ENCODE measurements at regions not wholly inside any gene's neighbourhood (a gene's known extent, or its start where the extent isn't known, plus 50 kb on each side); places are given as distances from the start of the nearest gene placed in this dataset.
A peak's percentile ranks its signal among the peaks of the same experiment; 100 is the strongest.
"Not testable (repeated sequence)": the region's sequence is repeated elsewhere in the genome, so short reads cannot be mapped to it uniquely, and the experiment has no call there.

DNA sequence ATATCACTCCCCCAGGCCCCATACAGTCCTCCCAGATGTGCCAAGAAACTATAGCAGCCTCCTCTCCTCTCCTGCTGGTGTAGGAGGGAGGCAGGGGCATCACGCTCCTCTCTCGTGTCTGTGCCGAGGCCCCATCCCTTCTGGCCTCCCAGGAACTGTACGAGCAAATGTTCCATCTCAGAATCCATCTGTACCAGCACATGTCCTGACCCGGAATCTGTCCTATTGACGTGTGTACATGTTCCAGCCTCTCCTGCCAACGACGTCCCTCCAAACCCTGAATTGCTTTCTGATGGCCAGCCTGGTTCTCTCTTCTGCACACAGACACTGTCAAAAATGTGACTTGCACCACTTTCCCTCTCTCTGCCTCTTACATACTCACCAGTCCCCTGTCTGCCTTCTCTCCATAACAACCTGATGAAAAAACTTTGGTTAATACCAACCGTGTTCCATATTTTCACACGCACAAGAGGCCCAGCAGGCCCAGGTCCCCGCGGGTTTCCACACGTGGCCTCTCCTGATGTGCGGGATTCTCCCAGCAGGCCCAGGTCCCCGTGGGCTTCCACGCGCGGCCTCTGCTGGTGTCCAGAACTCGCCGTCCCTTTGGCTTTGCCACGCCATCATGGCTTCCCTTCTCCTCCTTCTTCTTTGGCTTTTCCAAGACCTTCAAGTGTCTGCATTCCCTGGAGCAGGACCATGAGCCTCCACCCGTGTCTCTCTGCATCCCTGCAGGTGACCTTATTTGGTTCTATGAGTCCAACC lies 125.2 kb upstream of the THBS2 start:
- no peak for DNase-seq (ENCODE audit: low read depth in 2 of 2)

DNA sequence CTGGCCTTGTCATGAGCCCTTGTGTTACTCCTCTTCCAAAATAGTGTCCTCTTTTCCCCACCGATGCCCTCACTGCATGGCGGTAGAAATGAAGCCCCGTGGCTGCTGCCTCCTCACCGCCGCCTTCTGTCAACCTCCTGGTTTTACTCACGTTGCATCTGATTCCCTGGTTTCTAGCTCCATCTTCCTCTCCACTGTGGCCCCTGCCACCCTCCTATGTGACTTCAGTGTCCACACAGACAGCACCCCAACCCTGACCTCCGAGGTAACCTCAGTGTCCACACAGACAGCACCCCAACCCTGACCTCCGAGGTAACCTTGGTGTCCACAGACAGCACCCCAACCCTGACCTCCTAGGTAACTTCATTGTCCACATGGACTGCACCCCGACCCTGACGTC lies 122.8 kb upstream of the THBS2 start:
- DNase-seq (ENCODE audit: low read depth in 2 of 2): no peak

DNA sequence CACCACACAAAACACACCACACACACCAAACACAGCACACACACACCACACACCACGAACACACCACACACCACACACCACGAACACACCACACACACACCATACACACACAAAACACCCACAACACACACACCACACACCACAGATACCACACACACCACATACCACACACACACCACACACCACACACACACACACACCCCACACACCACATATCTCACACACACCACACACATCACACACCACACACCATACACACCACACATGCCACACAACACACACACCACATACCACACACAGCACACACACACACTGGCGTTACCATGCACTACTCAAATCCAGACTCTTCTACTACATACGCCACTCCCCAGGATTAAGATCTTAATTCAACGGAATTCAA lies 118.9 kb upstream of the THBS2 start:
- no peak for DNase-seq (ENCODE audit: low read depth in 2 of 2)

DNA sequence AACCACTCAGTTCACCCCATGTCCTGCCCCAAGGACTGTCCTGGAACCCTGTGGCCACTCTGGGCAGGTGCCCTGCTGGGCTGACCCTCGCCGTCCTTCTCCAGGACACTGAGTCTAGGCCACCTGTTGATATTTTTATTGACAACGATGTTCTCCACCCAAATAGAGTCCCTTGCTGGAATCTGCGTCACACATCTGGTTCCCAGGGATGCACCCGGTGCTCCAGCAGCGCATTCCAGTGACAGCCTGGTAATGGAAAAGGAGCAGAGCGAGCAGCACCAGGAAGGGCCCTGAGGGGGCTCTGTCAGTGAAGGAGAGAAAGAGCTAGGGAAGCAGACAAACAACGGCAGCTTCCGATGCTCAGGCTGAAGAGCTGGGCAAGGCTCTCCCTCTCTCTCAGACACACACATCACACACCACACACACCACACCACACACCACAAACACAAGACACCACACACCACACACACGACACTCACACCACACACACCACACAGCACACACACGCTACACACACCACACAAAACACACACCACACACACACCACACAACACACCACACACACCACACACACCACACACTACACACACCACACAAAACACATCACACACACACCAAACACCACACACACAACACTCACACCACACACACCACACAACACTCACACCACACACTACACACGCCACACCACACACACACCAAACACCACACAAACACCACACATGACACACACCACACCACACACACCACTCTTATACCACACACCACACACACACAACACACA lies 117.9 kb upstream of the THBS2 start:
- peak in 1 of 2 experiments; percentile 35 for DNase-seq (ENCODE audit: low read depth in 2 of 2)

DNA sequence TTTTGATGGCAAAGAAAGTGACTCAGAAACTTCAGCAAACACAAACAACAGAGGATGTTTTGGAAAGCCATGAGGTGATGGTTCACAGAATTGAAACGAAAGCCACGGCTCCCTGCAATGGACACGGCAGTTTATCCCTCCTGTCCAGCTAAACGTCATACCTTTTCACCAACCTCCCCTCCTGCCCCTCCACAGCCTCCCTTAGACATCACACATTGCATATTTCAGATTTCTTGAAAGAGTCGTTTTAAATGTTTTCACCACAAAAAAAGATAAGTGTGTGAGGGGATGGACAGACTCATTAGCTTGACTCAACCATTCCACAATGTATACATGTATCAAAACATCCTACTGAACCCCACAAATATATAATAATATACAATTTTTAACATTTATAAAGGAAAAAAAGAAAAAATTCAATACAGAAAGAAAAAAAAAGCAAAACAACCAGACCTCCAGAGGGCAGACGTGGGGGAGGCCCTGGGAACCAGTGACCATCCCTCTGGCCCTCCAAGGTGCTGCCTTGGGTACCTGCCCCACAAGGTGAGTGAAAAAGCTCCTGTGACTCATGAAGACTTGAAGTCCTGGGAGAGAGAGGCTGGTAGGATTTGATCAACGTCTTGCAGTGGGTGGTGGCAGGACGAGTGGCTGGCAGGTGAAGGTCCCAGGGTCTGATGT lies 117.2 kb upstream of the THBS2 start:
- no peak for DNase-seq (ENCODE audit: low read depth in 2 of 2)

DNA sequence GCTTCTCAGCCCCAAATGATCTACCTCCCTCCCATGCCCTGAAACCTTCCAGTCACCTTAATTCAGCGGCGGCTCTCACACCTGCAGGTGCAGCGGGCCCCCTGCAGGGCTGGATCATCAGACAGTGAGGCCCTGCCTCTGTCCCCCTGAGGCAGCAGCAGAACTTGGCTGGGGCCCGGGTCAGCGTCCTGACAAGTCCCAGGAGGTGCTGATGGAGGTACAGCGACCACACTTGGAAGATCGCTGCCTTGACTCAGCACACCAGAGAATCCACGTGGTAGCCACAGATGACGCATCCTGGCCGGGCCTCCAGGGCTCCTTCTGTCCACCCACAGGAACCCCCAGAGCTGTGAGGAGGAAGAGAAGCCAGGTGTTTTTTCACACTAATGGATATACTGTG lies 116.4 kb upstream of the THBS2 start:
- no peak for DNase-seq (ENCODE audit: low read depth in 2 of 2)

DNA sequence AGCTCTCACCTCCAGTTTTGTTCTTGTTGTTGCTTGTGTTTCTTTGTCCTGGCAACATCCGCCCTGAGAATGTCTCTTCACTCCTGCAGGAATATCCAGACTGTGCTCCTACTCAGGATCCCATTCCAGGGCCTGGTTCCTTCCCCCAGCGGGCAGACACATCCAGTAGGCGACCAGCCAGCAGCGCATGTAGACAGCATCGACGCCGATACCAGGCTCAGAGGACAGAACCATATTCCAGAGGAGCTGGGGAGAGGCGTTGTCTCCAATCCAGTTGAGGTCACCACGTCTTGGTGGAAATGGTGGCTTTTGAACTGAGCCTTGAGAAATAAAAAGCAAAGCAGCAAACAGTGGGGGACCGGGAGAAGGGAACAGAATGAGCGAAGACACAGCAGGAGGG lies 114.6 kb upstream of the THBS2 start:
- DNase-seq (ENCODE audit: low read depth in 2 of 2): no peak

DNA sequence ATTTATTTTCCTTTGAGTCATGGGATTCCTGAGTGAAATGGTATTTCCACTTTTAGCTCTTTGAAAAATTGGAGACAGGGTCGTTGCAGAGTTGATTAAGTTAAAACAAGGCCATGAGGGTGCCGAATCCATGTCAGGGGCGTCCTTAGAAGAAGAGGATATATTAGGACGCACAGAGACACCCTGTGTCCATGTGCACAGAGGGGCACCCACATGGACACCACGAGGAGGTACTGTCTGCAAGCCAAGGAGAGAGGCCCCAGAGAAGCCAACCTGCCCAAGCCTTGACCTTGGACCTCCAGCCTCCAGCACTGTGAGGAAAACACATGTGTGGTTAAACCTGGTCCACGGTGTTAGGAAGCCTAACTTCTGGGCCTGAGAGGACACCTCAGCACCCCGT lies 113.9 kb upstream of the THBS2 start:
- no peak for DNase-seq (ENCODE audit: low read depth in 2 of 2)

DNA sequence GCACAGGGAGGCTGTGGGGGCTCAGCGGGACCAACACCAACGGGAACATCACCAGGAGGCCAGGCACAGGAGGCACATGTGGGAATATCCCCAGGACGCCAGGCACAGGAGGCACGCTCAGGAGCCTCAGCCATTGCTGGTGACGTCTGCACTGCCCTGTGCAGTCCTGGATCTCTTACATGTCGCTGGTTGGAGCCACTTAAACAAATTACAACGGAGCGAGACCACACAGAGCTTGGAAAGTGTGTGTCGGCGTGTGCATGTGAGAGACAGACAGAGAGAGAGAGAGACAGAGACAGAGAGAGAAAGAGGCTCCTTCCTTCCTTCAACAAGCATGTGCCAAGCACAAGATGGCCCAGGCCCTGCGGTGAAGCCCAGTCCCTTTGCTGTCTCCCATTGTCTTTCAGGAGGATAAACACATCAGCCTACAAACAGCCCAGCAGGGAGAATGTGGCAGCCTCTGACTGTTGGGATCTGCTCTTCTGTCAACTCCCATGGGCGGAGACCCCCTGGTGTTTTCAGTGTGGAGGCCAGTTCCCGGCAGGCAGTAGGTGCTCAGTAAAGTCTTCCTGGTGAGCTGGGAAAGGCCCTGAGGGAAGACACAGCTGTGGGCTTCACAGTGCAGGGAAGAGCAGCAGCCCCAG lies 112.7 kb upstream of the THBS2 start:
- DNase-seq (ENCODE audit: low read depth in 2 of 2): no peak

DNA sequence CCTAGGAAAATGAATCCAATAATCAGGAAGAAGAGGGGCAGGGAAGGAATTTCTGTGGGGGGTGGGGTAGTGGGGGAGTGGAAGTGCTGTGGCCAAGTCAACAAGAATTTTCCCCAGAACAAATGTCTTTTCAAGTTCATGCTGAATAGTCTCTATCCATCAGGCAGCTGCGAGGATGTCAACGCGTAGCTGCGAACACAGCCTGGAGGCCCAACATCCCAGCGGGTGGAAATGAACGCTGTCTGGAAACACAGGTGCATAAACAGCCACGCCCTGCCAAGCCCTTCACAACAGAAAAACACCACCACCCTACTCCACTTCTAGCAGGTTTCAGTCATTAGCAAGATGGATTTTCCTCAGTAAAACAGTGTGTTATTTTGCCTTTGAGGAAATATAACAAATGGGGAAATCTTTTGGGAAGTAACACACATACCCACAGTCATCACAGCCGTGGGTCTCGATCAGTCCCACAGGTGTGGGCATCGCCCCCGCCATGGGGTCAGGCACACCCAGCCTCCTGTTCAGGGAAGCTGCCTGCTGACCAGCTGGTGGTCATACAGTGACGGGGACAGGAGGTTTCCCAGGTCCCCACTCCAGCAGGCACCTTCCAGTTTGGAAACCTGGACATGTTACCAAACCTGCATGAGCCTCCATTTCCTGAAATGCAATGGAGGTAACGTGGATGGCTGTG lies 112.1 kb upstream of the THBS2 start:
- no peak for DNase-seq (ENCODE audit: low read depth in 2 of 2)

DNA sequence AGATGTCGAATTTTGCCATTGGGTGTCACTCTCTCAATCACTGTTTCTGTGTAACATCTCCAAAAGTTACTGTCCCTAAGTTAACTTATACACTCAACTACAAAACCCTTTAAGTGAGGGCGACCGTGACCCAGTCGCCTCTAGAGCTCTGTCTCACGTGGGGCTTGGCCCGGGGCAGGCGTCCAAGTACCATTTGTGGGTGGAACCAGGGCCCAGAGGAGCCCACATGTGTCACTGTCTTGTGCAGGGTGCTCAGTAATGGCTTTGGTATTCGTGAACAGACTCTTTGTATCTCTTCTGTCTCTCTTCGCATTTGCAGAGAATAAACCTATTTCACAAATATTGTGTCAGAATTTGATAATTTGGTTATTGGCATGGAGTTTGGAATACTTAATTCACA lies 109.9 kb upstream of the THBS2 start:
- DNase-seq (ENCODE audit: low read depth in 2 of 2): no peak

DNA sequence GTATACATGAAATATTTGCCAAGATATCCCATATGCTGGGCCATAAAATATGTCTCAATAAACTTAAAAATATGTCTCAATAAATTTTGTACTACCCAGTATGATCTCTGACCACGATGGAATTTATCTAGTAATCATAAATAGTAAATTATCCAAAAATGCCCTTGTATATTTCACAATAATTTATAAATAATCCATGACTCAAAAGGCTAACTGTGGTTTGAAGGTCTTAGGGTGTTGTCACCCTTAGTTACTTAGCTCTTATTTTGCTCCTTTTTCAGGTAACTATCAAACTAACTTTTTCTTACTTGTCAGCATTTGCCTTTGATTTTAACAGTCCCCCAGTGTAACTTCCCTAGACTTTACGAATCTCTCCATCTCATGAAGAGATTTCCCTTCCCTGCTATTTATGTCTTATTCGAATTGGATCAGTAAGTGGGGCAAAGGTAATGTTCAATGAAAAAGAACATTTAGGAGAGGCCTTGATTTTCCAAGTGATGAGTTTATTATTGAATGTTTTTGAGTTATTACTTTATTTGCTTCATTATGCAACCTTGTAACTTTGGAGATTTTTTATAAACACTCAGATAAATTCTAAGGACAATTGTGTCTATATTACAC lies 109.0 kb upstream of the THBS2 start:
- DNase-seq (ENCODE audit: low read depth in 2 of 2): no peak

DNA sequence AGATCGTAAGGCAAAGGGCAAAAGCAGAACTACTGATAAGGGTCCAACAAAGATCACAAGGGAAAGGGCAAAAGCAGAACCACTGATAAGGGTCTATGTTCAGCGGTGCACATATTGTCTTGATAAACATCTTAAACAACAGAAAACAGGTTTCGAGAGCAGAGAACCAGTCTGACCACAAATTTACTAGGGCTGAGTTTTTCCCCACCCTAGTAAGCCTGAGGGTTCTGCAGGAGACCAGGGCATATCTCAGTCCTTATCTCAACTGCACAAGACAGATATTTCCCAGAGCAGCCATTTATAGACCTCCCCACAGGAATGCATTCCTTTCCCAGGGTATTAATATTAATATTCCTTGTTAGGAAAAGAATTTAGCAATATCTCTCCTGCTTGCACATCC lies 101.4 kb upstream of the THBS2 start:
- not testable (repeated sequence) for DNase-seq (ENCODE audit: low read depth in 2 of 2)

DNA sequence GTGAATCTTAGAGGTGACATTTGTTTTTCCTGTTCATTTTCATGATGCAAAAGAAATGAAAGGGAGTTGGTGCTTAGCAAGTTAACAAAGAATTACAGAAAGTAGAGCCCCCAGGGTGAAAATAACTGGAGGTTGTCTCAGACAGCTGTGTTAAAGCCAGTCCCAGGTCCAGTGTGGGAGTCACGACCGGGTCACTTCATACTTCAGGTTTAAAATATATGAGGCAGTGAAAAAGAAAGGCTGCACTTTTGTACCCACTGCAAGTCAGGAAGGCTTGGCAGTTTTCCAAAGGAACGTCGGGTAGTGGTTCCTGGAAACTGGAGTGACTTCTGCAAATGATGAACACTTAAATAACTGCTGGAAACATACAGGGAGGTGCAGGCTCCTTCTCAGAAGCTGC lies 91.5 kb upstream of the THBS2 start:
- DNase-seq (ENCODE audit: low read depth in 2 of 2): no peak

DNA sequence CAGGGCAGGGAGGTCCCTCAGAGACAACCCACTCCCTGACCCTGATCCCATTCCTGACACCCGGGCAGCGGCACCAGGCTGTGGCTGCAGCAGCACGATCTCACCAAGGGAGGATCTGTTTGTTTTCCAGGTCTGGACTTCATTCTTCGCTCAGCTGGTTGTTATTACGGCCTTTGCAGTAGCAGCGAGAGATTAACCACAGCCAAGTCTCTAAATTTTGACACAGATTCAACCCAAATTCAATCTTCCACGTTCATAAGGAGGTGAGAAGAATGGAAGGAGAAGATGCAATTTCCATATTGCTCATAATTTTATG lies 91.1 kb upstream of the THBS2 start:
- DNase-seq (ENCODE audit: low read depth in 2 of 2): no peak

DNA sequence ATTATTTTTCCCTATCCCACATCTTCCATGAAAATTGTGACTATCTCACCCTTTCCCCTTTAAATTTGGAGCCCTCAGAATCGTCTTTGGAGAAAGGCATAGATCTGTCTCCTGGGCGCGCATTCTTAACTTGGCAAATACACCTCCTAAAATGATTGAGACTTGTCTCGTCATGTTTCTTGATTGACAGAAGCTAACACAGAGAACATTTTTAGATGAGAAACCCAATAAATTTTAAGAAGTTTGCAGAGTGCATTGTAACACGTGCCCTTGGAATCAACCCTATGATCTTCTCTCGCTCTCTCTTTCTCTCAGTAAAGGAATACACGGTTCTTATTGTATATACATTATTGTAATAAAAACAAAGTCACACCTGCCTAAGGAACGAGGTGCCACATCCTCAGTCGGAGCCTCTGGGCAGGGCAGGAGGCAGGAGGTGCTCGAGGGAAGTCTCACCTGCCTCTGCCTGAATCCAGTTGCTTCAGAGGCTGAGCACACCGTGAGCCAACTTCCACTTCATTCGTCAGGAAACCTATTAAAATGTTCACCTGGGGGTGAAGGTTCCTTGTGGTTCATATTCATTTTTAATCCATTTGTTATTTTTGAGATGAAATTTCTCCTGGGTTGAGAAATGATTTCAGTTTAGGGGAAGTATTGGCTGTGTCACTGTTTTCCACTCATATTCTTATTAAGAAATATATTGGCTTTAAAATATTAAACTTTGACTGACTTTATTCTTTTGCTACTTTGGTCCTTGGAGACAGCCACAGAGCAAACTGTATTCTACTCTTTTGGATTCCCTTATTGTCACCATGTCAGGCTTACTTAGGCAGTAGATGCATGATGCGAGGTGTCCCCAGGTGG lies 90.5 kb upstream of the THBS2 start:
- DNase-seq (ENCODE audit: low read depth in 2 of 2): no peak

DNA sequence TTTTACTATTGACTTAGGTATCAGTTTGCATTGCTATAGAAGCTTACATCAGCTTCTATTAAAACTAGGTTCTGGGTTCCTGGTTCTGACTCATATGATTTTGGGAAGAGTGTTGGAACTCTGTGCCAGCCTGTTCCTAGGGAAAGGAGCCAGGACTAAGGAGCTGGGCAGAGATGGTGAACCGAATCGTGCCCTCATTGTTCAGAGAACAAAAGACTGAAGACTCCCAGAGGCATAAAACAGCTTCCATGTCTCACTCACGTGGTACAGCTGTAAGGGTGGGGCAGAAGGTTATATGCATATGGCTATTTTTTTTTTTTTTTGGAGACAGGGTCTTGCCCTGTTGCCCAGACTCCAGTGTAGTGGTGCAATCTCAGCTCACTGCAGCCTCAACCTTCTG lies 89.1 kb upstream of the THBS2 start:
- no peak for DNase-seq (ENCODE audit: low read depth in 2 of 2)

DNA sequence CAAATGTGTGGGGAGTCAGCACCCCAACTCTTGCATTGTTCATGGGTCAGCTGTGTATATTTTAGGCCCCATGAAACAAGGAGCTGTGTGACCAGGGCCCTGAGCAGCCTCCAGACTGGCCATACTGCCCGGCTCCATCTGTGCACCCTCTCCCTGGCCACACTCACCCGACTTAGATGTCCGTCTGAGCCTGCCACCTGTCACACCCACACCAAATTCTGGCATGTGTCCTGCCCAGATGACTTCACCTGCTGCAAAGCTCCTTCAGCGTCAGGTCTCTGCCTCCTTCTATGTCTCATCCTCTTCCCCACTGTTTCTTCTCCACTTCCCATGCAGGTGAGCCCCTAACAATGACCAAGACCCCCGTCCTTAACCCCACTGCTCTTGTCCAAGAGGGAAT lies 88.1 kb upstream of the THBS2 start:
- no peak for DNase-seq (ENCODE audit: low read depth in 2 of 2)

DNA sequence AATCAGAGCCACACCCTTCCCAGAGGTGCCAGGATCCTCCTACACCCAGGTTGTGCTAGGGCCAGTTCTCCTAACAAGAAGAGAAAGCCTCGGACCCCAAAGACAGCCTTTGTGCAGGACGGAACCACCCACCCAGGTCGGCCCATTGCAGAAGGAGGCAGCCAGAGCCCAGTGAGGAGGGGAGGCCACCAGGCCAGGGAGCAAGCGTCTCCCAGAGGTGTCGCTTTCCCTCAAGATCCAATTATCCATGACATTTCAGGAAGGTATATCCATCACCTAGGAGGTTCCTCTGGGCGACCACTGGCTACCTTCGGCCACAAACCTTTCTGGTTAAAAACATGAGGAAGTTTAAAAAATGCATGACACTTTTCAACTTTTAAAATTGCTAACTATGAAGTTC lies 87.4 kb upstream of the THBS2 start:
- DNase-seq (ENCODE audit: low read depth in 2 of 2): no peak

DNA sequence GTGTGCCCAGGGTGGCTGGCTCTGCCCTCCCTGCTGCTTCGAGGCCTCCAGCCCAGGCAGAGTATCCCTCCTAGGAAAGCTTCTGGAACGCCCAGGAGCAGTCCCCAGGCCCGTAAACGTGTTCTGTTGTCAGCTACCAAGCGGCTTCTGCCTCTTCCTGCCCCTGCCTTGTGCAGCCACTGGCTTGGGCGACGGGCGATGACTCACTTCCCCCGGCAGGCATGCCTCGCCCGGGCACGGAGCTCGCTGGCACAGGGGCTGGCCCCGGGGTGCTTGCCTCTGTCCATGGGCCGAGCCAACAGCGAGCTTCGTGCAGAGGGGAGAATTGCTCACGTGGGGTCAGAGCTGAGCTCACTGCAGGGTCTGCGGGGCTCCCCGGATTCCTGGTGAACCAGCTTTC lies 86.7 kb upstream of the THBS2 start:
- no peak for DNase-seq (ENCODE audit: low read depth in 2 of 2)

Data from fibroblast of skin of left biceps (primary cell).